ENCODE measurements at regions not wholly inside any gene's neighbourhood (a gene's known extent, or its start where the extent isn't known, plus 50 kb on each side); places are given as distances from the start of the nearest gene placed in this dataset.

GRCh38 chr5:164481270-164481669 lies 975.9 kb downstream of the MAT2B start:
- Histone ChIP-seq H3K4me1 (ENCODE audit: control insufficient read depth in 4 of 4, insufficient read depth in 4 of 4, low read length in 3 of 4) (peaks cover 0 to 4% (median 0%) of the 10 kb centered on the region in 4 donors), H3K9ac (ENCODE audit: low read depth in 1 of 2, low read length in 2 of 2) (no peak overlapping the region), H3K9me3 (ENCODE audit: control insufficient read depth in 4 of 4, low read length in 3 of 4) (no peaks in the 10 kb centered on the region), H3K27ac (ENCODE audit: low read depth in 1 of 2, low read length in 2 of 2) (no peak overlapping the region), H3K27me3 (ENCODE audit: control insufficient read depth in 4 of 4, insufficient read depth in 4 of 4, low read length in 3 of 4) (no peaks in the 10 kb centered on the region), H3K4me3 (ENCODE audit: low read depth in 1 of 3, low read length in 3 of 3) (no peak overlapping the region), H3K36me3 (ENCODE audit: control insufficient read depth in 4 of 4, insufficient read depth in 3 of 4, low read depth in 1 of 4, low read length in 3 of 4) (no peaks in the 10 kb centered on the region)
- 89% methylated on average over 3 of the region's 3 CpGs for WGBS
- TF ChIP-seq FOXA1 (IDR thresholded peaks at IDR 0.05) (no peak), EGR1 (IDR thresholded peaks at IDR 0.05; ENCODE audit: low read depth in 2 of 2) (no peak), NR2F2 (IDR thresholded peaks at IDR 0.05) (no peak), CTCF (IDR thresholded peaks at IDR 0.05; ENCODE audit: low read depth, low read length, missing input control) (no peak), TAF1 (conservative IDR thresholded peaks at IDR 0.05) (no peak), HNF4A (conservative IDR thresholded peaks at IDR 0.05) (no peak), RAD21 (IDR thresholded peaks at IDR 0.05) (no peak), FOXA2 (IDR thresholded peaks at IDR 0.05) (no peak), YY1 (IDR thresholded peaks at IDR 0.05) (no peak), ZBTB33 (IDR thresholded peaks at IDR 0.05) (no peak), MAX (IDR thresholded peaks at IDR 0.05) (no peak), RXRA (IDR thresholded peaks at IDR 0.05) (no peak)
- no peak for DNase-seq (ENCODE audit: low spot score)

GRCh38 chr5:164482351-164482750 lies 976.9 kb downstream of the MAT2B start:
- Histone ChIP-seq H3K4me3 (ENCODE audit: low read depth in 1 of 3, low read length in 3 of 3) (no peak overlapping the region), H3K4me1 (ENCODE audit: control insufficient read depth in 4 of 4, insufficient read depth in 4 of 4, low read length in 3 of 4) (peaks cover 0 to 4% (median 0%) of the 10 kb centered on the region in 4 donors), H3K9me3 (ENCODE audit: control insufficient read depth in 4 of 4, low read length in 3 of 4) (no peaks in the 10 kb centered on the region), H3K36me3 (ENCODE audit: control insufficient read depth in 4 of 4, insufficient read depth in 3 of 4, low read depth in 1 of 4, low read length in 3 of 4) (no peaks in the 10 kb centered on the region), H3K9ac (ENCODE audit: low read depth in 1 of 2, low read length in 2 of 2) (no peak overlapping the region), H3K27ac (ENCODE audit: low read depth in 1 of 2, low read length in 2 of 2) (no peak overlapping the region), H3K27me3 (ENCODE audit: control insufficient read depth in 4 of 4, insufficient read depth in 4 of 4, low read length in 3 of 4) (no peaks in the 10 kb centered on the region)
- DNase-seq (ENCODE audit: low spot score), result no peak
- no peak for TF ChIP-seq FOXA1 (IDR thresholded peaks at IDR 0.05)
- TF ChIP-seq RAD21 (IDR thresholded peaks at IDR 0.05), result no peak
- TF ChIP-seq YY1 (IDR thresholded peaks at IDR 0.05), result no peak
- no peak for TF ChIP-seq CTCF (IDR thresholded peaks at IDR 0.05; ENCODE audit: low read depth, low read length, missing input control)
- TF ChIP-seq HNF4A (conservative IDR thresholded peaks at IDR 0.05), result no peak
- TF ChIP-seq JUND (IDR thresholded peaks at IDR 0.05), result no peak
- no peak for TF ChIP-seq NR2F2 (IDR thresholded peaks at IDR 0.05)
- TF ChIP-seq RXRA (IDR thresholded peaks at IDR 0.05), result no peak
- TF ChIP-seq TAF1 (conservative IDR thresholded peaks at IDR 0.05), result no peak
- no peak for TF ChIP-seq FOXA2 (IDR thresholded peaks at IDR 0.05)
- TF ChIP-seq EGR1 (IDR thresholded peaks at IDR 0.05; ENCODE audit: low read depth in 2 of 2), result no peak
- no peak for TF ChIP-seq SP1 (IDR thresholded peaks at IDR 0.05)
- no peak for TF ChIP-seq HNF4G (IDR thresholded peaks at IDR 0.05)
- no peak for TF ChIP-seq ATF3 (IDR thresholded peaks at IDR 0.05)
- TF ChIP-seq GABPA (IDR thresholded peaks at IDR 0.05 in 1 of 2, conservative IDR thresholded peaks at IDR 0.05 in 1 of 2), result no peak
- TF ChIP-seq ZBTB33 (IDR thresholded peaks at IDR 0.05), result no peak
- TF ChIP-seq REST (IDR thresholded peaks at IDR 0.05), result no peak
- no peak for TF ChIP-seq MAX (IDR thresholded peaks at IDR 0.05)
- WGBS, result 58% methylated on average over 2 of the region's 2 CpGs

Data from liver (tissue), 8 donors.